Neural cell (in vitro differentiated cells): ENCODE measurements at regions not wholly inside any gene's neighbourhood (a gene's known extent, or its start where the extent isn't known, plus 50 kb on each side); places are given as distances from the start of the nearest gene placed in this dataset.

Experiments used
- H2AFZ ChIP-seq: fragments of 200-600, 300-800 bp; sonication (generic), shearing (Covaris generic); 2 replicates; pipeline ENCODE4 v1.6.0; 2014; ENCODE audit warnings: low read depth, mild to moderate bottlenecking, antibody characterized with exemption, low read length, moderate library complexity
- H3F3A ChIP-seq: fragments of 200-600 bp; shearing (Covaris generic); 2 replicates; pipeline ENCODE4 v1.6.1; 2016; ENCODE audit warnings: mild to moderate bottlenecking, moderate library complexity, mixed read lengths, antibody characterized with exemption, low read length; ENCODE audit not compliant: insufficient read depth, poor library complexity, severe bottlenecking
- H3K27ac ChIP-seq: fragments of 200-600, 300-800 bp; sonication (generic), shearing (Covaris generic); 2 replicates; pipeline ENCODE4 v1.5.1; 2014; ENCODE audit warnings: mild to moderate bottlenecking, low read length, moderate library complexity
- H3K27me3 ChIP-seq: fragments of 300-800, 200-600 bp; sonication (generic), shearing (Covaris generic); 2 replicates; pipeline ENCODE4 v1.6.0; 2014; ENCODE audit warnings: mild to moderate bottlenecking, low read depth, low read length, moderate library complexity; ENCODE audit not compliant: insufficient read depth
- H3K36me3 ChIP-seq: fragments of 300-800, 200-600 bp; sonication (generic), shearing (Covaris generic); 2 replicates; pipeline ENCODE4 v1.5.1; 2014; ENCODE audit warnings: mild to moderate bottlenecking, antibody characterized with exemption, low read length, moderate library complexity; ENCODE audit not compliant: insufficient read depth
- H3K4me2 ChIP-seq: fragments of 300-800, 200-600 bp; sonication (generic), shearing (Covaris generic); 2 replicates; pipeline ENCODE4 v1.6.0; 2014; ENCODE audit warnings: mild to moderate bottlenecking, low read length
- H3K4me3 ChIP-seq: fragments of 300-800, 200-600 bp; sonication (generic), shearing (Covaris generic); 2 replicates; pipeline ENCODE4 v1.5.1; 2014; ENCODE audit warnings: mild to moderate bottlenecking, low read length, moderate library complexity
- H3K79me2 ChIP-seq: fragments of 200-600 bp; shearing (Covaris generic); replicated peaks from 2 replicates; pipeline ENCODE4 v1.6.0; 2014; ENCODE audit warnings: mild to moderate bottlenecking, low read length, moderate library complexity; ENCODE audit not compliant: insufficient read depth
- H3K9ac ChIP-seq: fragments of 300-800, 200-600 bp; sonication (generic), shearing (Covaris generic); 2 replicates; pipeline ENCODE4 v1.6.1; 2016; ENCODE audit warnings: mild to moderate bottlenecking, low read length, mixed read lengths
- H3K9me2 ChIP-seq: fragments of 200-600 bp; shearing (Covaris generic); 2 replicates; pipeline ENCODE4 v1.6.1; 2016; ENCODE audit warnings: mild to moderate bottlenecking, low read length, mixed read lengths; ENCODE audit not compliant: insufficient read depth
- H3K9me3 ChIP-seq: fragments of 200-600, 300-800 bp; sonication (generic), shearing (Covaris generic); 2 replicates; pipeline ENCODE4 v1.6.1; 2016; ENCODE audit warnings: mild to moderate bottlenecking, mixed run types, low read length, moderate library complexity, mixed read lengths
- H4K20me1 ChIP-seq: fragments of 200-600 bp; shearing (Covaris generic); 2 replicates; pipeline ENCODE4 v1.6.1; 2016; ENCODE audit warnings: mild to moderate bottlenecking, mixed run types; ENCODE audit not compliant: insufficient read depth
- CTCF ChIP-seq: fragments of 450-650 bp; IDR thresholded peaks from 2 replicates; pipeline ENCODE4 v1.5.1; 2014; ENCODE audit warnings: antibody characterized with exemption, mild to moderate bottlenecking, moderate library complexity; ENCODE audit not compliant: poor library complexity, severe bottlenecking
- EP300 ChIP-seq: fragments of 450-650 bp; conservative IDR thresholded peaks from 2 replicates; pipeline ENCODE4 v1.6.1; 2014; ENCODE audit warnings: antibody characterized with exemption, mild to moderate bottlenecking, moderate library complexity; ENCODE audit not compliant: poor library complexity, severe bottlenecking
- EZH2 ChIP-seq: fragments of 200-600, 300-800 bp; shearing (Covaris generic), sonication (generic); IDR thresholded peaks from 2 replicates; pipeline ENCODE4 v1.6.1; 2014; ENCODE audit warnings: antibody characterized with exemption, low read length, borderline replicate concordance, mild to moderate bottlenecking; ENCODE audit not compliant: insufficient read depth, poor library complexity, severe bottlenecking
- MXI1 ChIP-seq: fragments of 450-650 bp; conservative IDR thresholded peaks from 2 replicates; pipeline ENCODE4 v1.6.1; 2014; ENCODE audit warnings: antibody characterized with exemption, mild to moderate bottlenecking; ENCODE audit not compliant: poor library complexity, severe bottlenecking
- POLR2AphosphoS5 ChIP-seq: IDR thresholded peaks from 2 replicates; pipeline ENCODE4 v1.6.1; 2012
- RAD21 ChIP-seq: fragments of 450-650 bp; conservative IDR thresholded peaks from 2 replicates; pipeline ENCODE4 v1.6.1; 2014; ENCODE audit warnings: antibody characterized with exemption, mild to moderate bottlenecking, moderate library complexity
- REST ChIP-seq: IDR thresholded peaks from 2 replicates; pipeline ENCODE4 v1.6.1; 2012; ENCODE audit warnings: borderline replicate concordance
- SMC3 ChIP-seq: fragments of 450-650 bp; conservative IDR thresholded peaks from 2 replicates; pipeline ENCODE4 v1.6.1; 2014; ENCODE audit warnings: antibody characterized with exemption, mild to moderate bottlenecking, moderate library complexity; ENCODE audit not compliant: poor library complexity
- TAF1 ChIP-seq: IDR thresholded peaks from 2 replicates; pipeline ENCODE4 v1.6.1; 2012; ENCODE audit warnings: low read depth

GRCh38 chr4:20603671-20604313 is 96.5 kb upstream of the PACRGL start:
- no peaks in the 10 kb centered on the region for H3F3A ChIP-seq

GRCh38 chr4:20612313-20612712 is 87.9 kb upstream of the PACRGL start:
- Histone ChIP-seq H3K9me3 (no peaks in the 10 kb centered on the region), H3K27ac (no peak overlapping the region), H3K27me3 (no peaks in the 10 kb centered on the region), H3K79me2 (no peaks in the 10 kb centered on the region), H3K4me2 (no peak overlapping the region), H3K9ac (no peak overlapping the region), H3K4me3 (no peak overlapping the region), H3K36me3 (no peaks in the 10 kb centered on the region), H3F3A (no peaks in the 10 kb centered on the region), H2AFZ (no peak overlapping the region), H3K9me2 (no peaks in the 10 kb centered on the region), H4K20me1 (no peaks in the 10 kb centered on the region)
- TF ChIP-seq RAD21 (no peak), SMC3 (no peak), EP300 (no peak), POLR2AphosphoS5 (no peak), TAF1 (no peak), MXI1 (no peak), CTCF (no peak), EZH2 (no peak), REST (no peak)

More at GRCh38 chr4:20603671-20604313, 96.5 kb upstream of the PACRGL start:
- Histone ChIP-seq H2AFZ (no peak overlapping the region), H3K4me3 (no peak overlapping the region), H3K9ac (no peak overlapping the region), H3K79me2 (no peaks in the 10 kb centered on the region), H3K27ac (no peak overlapping the region), H3K4me2 (no peak overlapping the region), H3K27me3 (no peaks in the 10 kb centered on the region), H3K9me2 (no peaks in the 10 kb centered on the region), H4K20me1 (no peaks in the 10 kb centered on the region), H3K36me3 (no peaks in the 10 kb centered on the region), H3K9me3 (no peaks in the 10 kb centered on the region)
- TF ChIP-seq TAF1, result no peak
- no peak for TF ChIP-seq REST
- no peak for TF ChIP-seq SMC3
- TF ChIP-seq POLR2AphosphoS5, result no peak
- no peak for TF ChIP-seq MXI1
- TF ChIP-seq EZH2, result no peak
